ENCODE measurements at regions not wholly inside any gene's neighbourhood (a gene's known extent, or its start where the extent isn't known, plus 50 kb on each side); places are given as distances from the start of the nearest gene placed in this dataset.

DNA sequence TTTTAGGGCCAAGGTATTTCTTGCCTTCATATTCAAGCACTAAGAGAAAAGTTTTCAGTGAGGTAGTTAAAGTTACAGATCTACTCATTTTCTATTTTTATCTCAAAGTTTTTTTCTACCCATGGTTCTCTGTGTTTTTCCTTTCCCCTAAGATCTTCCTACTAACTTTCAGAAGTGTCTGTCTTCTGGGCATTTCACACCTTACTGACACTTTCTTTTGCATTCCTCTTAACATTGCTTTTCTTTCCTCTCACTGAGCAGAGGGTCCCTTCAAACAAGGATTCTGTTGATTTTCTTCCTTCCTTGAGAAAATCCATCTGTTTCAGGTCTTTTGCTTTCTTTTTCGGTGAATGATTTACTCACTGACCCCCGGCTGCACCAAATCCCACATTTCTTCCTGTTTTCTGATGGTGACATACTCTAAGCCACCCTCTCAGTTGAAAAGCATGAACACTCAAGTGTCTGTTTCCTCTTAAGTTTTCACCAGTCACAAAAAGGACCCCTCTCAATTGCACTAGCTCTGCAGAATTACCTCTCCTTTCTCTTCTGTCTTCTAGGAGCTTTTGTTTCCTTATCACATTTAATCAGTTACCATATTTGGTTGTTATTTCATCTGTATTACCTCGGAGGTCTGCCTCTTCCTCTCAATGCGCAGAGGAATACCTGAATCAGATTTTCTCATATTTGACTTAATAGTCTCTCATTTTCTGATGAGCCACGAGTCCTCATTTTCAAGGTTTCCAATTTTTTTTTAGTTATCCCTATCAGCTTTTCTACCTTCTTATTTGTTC, 73.5 kb upstream of the RNF217 start:
- TF ChIP-seq ESRRA (IDR thresholded peaks at IDR 0.05; ENCODE audit: low read length) (no peak), BHLHE40 (IDR thresholded peaks at IDR 0.05; ENCODE audit: borderline replicate concordance in 1 of 2, low read depth in 2 of 2, low read length in 1 of 2) (no peak), SMC3 (IDR thresholded peaks at IDR 0.05; ENCODE audit: borderline replicate concordance, low read length) (no peak), JUND (IDR thresholded peaks at IDR 0.05; ENCODE audit: low read depth, low read length) (no peak), MYC (IDR thresholded peaks at IDR 0.05; ENCODE audit: insufficient read depth, insufficient read length, insufficient replicate concordance, low read length, severe bottlenecking) (no peak), HDAC6 (IDR thresholded peaks at IDR 0.05; ENCODE audit: unreplicated experiment) (no peak), SMAD1 (IDR thresholded peaks at IDR 0.05; ENCODE audit: low read depth, partially characterized antibody) (no peak), EED (IDR thresholded peaks at IDR 0.05; ENCODE audit: low read depth) (no peak), YY1 (IDR thresholded peaks at IDR 0.05; ENCODE audit: low read depth, low read length) (no peak)
- TF ChIP-seq, protein P1, sequence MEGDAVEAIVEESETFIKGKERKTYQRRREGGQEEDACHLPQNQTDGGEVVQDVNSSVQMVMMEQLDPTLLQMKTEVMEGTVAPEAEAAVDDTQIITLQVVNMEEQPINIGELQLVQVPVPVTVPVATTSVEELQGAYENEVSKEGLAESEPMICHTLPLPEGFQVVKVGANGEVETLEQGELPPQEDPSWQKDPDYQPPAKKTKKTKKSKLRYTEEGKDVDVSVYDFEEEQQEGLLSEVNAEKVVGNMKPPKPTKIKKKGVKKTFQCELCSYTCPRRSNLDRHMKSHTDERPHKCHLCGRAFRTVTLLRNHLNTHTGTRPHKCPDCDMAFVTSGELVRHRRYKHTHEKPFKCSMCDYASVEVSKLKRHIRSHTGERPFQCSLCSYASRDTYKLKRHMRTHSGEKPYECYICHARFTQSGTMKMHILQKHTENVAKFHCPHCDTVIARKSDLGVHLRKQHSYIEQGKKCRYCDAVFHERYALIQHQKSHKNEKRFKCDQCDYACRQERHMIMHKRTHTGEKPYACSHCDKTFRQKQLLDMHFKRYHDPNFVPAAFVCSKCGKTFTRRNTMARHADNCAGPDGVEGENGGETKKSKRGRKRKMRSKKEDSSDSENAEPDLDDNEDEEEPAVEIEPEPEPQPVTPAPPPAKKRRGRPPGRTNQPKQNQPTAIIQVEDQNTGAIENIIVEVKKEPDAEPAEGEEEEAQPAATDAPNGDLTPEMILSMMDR (IDR thresholded peaks at IDR 0.05 in 2 of 3, conservative IDR thresholded peaks at IDR 0.05 in 1 of 3; ENCODE audit: control insufficient read depth in 2 of 3, extremely low read depth in 1 of 3, insufficient read depth in 1 of 3, low read depth in 3 of 3, low read length in 3 of 3), result no peak
- TF ChIP-seq, protein P2, sequence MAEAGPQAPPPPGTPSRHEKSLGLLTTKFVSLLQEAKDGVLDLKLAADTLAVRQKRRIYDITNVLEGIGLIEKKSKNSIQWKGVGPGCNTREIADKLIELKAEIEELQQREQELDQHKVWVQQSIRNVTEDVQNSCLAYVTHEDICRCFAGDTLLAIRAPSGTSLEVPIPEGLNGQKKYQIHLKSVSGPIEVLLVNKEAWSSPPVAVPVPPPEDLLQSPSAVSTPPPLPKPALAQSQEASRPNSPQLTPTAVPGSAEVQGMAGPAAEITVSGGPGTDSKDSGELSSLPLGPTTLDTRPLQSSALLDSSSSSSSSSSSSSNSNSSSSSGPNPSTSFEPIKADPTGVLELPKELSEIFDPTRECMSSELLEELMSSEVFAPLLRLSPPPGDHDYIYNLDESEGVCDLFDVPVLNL (IDR thresholded peaks at IDR 0.05; ENCODE audit: low read depth, low read length), result no peak

Data from GM12878 (cell line).